T follicular helper cell (primary cell): ENCODE measurements at regions not wholly inside any gene's neighbourhood (a gene's known extent, or its start where the extent isn't known, plus 50 kb on each side); places are given as distances from the start of the nearest gene placed in this dataset.
"Not testable (repeated sequence)": the region's sequence is repeated elsewhere in the genome, so short reads cannot be mapped to it uniquely, and the experiment has no call there.

Source experiments
- DNase-seq: peaks from one replicate; pipeline ENCODE4 v3.0.0-alpha.2; 2020; ENCODE audit warnings: low read depth

DNA sequence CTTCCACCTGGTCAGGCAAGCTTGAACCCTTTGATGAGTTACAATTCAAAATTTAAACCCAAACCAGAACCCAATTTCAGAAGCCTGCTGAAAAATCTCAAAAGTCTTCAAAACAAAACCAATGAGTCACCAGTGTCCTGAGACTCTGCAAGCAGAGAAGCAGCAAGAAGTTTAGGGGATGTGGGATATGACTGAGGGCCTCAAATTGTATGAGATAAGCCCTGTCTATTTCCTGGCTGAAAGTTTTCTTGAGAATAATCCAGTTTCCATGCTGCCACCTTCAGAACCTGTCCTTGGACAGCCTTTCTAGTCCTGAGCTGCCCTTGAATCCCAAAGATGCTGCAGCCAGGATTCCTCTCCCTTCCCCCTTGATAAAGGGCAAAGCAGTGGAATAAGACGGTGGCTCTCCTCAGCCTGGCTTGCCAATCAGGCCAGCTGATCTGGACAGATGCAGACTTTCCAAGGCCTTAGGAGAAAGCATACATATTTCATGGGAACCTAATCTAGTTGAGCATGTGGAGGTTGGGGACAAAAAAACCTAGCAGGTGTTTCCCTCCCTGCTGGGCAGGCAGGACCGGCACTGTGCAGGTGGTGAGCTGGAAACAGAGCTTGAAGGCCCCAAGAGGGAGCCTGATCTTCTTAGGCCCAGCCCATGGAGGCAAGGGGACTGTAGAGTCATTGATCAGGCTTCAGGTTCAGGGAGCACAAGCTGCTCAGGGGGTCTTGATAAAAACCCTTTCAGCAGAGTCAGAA is 278.0 kb upstream of the MGAT5 start:
- DNase-seq, result no peak

DNA sequence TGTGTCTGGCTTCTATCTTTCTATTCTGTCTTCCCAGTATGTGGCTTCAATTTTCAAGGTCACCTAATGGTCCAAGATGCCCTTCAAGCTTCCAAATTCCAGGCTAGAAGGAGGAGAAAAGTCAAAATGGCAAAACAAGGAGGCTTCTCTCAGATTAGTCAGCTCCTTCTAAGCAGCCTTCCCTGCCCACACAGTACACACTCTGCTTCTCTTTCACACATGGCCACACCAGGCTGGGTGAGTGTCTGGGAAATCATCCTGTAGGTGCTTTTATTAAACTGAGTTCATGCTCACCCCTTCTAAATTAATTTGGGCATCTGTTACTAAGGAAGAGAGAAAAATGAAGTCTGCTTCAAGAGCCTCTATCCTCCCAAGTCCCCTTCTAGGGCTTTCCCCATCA is 277.2 kb upstream of the MGAT5 start:
- DNase-seq, result no peak

DNA sequence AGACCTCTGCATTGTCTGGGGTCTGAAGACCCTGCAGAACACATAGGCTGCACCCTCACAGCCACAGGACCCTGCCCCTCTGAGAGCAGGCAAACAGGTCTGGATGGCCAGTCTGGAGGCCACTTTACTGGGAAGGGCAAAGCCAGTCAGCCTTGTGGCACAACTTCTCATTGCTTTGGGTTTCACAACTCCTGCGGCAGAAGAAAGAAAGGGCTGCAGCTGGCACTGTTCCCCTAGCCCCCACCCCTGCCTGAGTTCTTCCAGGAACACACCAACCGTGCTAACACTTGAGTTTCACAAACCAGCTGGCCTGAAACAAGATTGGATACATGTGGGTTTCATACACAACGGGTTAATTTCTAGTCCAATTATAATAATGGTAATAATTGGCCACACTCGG is 276.5 kb upstream of the MGAT5 start:
- no peak for DNase-seq

DNA sequence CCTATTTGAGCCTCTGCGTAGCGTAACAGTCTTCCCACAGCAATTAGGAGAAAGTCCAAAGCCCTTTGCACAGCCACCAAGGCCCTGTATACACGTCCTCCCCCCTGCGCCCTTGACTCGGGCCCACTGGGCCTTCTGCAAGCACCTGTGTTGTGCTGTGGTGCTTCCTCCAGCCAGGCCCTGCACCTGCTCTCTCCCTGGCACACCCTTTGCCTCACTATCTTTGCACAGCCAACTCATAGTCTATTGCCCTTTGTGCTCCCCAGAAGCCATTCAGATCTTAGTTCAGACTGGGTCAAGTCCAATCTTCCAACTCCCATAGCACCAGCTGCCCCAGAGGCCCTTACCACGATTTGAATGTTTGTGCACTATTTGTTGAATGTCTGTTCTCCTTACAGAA is 271.6 kb upstream of the MGAT5 start:
- DNase-seq, result no peak

- no peak for DNase-seq
These were observed 268.3 kb upstream of the MGAT5 start for GRCh38 chr2:133985563-133985962.

DNA sequence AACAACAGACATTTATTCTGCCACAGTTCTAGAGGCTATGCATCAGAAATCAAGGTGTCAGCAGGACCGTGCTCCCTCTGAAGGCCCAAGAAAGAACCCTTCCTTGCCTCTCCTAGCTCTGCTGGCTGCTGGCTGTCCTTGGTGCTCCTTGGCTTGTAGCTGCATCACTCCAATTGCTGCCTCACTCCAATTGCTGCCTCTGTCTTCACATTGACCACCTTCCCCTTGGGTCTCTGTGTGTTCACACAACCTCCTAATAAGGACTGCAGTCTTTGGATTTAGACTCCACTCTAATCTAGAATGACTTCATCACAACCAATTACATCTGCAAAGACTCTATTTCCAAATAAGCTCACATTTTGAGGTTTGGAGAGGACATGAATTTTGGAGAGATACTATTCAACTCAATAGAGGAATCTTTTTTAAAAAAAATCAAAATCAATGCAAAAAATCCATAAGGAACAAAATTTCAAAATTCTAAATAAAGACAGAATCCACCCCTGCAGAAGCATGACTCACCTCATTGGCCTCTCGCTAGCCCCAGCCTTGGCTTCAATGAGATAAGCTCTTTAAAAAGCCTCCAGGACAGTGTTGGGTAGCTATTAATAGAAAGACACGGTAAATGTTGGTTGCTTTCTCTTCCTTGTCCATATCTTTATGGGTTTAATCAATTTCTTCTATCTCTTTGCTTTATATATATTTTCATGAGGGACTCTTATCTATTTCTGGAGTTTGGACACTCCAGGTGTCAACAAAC is 267.6 kb upstream of the MGAT5 start:
- no peak for DNase-seq

DNA sequence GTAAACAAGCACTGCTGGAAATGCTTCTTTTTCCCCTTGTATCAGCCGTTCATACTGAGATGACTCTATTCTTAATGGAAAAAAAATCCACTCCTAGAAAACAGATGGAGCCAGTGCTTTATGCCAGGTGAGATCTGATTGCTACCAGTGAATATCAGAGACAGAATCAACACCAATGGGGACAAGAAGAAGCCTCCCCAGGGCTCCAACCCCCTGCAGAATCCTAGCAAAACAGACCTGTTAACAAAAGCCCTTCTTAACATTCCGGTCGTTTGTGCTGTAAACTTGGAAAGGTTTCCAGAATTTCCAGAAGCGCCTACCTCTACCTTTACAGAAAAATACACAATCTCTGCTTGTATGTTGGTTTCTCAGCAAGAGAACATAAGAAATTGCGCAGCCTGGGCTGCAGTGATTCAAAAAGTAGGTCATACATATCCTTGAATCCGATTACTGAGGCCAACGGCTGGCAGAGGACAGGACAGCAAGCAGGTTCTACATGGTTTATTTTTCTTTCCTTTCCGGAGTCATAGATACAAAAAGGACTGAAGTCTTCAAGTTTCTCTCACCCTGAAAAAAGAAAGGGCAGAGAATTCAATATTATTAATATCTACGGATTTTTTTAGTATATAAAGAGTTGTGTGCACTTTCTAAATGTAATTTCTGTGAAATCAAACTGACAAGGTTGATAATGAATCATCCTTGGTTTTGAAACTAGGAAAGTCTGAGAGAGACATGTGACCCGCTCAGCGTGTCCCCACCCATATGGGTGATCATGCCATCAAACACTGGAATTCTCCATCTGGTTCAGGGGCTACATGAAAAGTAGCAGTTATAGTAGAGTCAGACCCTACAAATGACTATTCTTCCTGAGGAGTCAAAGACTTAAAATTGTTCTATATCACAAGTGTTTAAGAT is 266.7 kb upstream of the MGAT5 start:
- DNase-seq, result no peak

DNA sequence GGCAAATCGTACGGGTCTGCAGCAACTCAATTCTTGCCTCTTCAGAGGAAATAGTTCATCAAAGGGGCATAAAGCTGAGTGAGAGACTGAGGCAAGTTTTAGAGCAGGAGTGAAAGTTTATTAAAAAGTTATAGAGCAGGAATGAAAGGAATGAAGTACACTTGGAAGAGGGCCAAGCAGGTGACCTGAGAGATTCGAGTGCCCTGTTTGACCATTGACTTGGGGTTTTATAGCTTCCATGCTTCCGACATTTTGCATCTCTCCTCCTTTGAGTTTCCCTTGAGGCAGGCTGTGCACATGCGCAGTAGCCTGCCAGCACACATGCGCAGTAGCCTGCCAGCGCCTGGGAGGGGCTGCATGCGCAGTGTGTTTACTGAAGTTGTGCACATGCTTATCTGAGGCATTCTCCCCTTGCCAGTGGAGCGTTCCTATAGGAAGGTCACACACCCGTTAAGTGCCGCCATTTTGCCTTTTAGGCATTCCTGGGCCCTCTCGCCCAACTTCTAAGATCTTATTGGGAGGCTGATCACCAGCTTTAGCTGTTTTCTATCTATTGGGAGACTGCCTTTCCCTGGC is 265.5 kb upstream of the MGAT5 start:
- DNase-seq, result no peak

DNA sequence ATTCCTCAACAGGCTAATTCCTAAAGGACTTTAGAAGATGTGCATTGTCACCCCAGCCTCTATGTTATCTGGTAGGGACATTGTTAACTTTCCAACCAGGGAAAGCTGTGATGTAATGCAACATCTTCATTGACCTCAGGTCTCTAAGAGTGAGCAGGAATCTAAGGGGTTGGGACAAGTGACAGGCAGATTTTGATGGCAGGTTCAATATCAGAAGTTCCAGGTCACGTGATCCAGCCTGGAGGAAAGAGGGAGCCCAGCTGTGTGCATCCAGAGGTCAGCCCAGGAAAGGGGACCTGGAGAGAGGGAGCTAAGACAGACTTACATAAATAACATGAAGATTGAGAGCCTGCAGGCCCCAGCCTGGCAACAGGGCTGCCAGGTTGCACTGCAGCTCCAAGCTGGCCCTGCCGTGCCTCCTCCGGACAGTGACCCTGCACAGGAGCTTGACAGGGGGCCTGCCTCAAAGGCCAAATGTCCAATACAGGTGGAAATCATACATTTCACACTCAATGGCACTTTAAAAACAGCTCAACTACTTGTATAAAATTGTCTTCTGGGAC is 262.2 kb upstream of the MGAT5 start:
- DNase-seq, result no peak

DNA sequence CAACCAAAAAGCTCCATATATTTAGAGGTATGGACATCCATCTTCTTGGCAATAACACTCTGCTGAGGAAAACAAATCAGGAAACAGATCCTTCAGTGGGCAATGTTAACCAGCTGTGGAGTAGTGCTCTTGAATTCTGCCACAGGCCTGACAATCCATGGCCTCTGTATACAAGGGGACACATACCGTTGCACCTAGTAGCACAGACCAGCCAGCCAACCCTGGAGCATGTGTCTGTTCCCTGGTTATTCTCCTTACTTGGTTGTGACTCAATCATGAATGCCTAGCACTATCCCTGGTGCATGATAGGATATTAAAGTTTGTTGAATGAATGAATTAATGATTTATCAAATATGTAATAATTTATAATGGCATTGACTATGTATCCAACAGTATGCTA is 261.4 kb upstream of the MGAT5 start:
- DNase-seq, result no peak

DNA sequence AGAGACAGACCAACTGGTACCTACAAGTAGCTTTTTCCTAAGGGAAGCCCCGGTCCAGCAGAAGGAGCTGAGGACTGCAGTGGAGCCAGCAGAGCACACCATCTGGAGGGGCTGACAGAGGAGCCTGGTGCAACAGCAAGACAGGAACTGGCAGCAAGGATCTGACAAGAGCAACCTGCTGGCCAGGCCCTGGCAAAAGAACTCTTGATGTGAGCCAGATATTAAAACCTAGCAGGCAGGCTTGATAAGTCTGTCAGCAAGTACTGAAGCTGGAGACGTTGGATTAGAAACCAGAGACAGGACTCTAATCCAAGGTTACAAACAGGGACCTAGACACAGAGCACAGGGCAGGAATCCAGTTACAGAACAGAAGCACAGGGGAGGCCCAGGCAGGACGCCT is 260.7 kb upstream of the MGAT5 start:
- no peak for DNase-seq

GRCh38 chr2:133998726-133999125 is 255.1 kb upstream of the MGAT5 start:
- not testable (repeated sequence) for DNase-seq

DNA sequence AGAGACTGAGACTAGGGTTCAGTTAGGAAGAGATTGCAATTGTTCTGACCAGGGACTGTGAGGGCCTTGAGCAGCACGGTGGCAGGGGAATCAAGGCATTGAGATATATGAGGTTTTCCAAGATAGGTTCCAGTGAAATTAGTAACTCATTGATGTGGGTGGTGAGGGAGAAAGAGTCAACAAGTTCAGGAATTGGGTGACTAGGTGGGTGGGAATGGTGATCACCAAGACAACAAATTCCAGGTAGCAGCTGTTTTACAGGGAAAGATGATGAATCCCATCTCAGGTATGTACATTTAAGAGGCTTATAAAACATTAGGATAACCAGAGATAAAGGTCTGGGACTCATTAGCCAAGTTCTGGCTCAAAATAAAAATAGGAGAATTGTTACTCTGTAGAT is 251.5 kb upstream of the MGAT5 start:
- no peak for DNase-seq

DNA sequence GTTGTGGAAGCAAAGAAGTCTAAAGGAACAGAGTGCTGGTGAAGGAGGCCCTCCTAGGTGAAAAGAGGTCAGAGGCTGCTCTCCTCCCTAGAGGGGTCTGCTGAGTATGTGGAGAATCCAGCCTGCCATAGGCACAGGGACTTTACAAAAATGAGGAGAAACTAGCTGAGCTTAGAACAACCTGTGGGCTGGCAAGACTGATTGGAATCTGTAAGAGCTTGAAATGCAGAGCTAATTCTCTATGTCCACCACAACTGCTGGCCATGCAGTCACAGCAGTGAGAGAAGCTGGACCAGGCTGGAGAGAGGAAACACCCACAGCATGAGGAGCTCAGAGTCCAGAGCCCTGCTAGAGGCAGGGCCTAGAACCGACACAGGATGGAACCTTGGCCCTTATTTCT is 251.0 kb upstream of the MGAT5 start:
- DNase-seq, result no peak

DNA sequence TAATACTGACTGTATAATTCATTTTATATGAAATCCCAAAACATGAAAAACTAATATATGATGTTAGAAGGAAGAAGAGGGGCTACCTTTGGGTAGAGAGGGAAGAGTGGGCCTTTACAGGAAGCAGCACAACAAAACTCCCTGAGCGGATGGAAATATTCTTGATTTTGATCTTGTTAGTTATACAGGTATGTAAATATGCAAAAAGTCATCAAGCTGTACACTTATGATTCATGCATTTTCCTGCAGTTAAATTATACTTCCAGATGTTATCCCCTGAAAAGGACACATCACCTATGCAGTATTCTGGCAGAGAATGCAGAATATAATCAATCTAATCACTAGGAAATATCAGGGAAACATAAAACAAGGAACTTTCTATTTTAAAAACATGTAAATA is 249.4 kb upstream of the MGAT5 start:
- no peak for DNase-seq

DNA sequence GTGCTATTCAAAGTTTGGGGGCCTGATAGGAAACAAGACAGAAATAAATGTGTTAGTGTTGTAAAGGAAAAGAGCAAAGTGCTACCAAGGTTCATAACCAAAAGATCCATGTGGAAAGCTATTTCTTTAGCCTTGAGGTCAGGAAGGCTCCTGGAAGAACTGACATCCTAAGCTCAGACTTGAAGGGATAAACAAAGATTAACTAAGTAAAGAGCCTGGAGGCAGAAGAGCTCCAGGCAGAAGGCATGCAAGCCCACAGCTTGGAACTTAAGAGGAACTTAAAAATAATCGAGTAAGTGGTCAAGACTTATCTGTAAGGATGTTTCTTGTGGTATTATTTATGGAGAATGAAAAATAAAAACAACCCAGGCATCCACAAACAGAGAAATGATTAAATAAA is 245.0 kb upstream of the MGAT5 start:
- DNase-seq, result no peak

GRCh38 chr2:134009440-134009839 is 244.4 kb upstream of the MGAT5 start:
- DNase-seq, result no peak

GRCh38 chr2:134009906-134010305 is 244.0 kb upstream of the MGAT5 start:
- not testable (repeated sequence) for DNase-seq

GRCh38 chr2:134011936-134012586 is 241.8 kb upstream of the MGAT5 start:
- no peak for DNase-seq

DNA sequence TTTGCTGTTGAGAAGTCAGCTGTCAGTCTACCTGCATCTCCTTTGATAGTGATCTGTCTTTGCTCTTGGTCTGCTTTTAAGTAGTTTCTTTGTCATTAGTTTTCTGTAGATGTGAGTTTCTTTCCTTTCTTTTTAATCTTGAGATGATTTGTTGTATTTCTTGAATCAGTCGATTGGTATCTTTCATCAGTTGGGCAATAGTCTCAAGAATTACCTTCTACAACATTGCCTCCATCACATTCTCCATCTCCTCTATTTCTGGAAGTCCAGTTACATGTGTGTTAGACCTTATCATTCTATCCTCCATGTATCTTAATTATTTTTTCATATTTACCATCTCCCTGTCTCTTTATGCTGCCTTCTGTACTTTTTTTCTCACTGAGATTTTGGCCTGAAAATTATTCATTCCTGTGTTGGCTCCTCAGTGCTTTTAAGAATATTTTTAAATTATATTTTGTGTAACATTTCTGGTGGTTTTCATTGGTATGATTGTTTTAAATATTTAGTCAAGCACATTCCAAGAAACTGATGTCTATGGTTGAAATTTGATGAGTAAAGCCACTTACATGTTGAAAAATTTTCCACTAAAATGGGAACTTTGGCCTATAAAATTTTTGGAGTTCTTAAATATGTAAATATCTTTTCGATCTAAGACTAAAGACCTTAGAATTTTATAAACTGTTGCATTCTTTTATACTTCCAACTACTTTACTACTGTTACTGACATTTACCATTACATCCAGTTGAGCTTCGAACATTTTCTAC is 239.5 kb upstream of the MGAT5 start:
- no peak for DNase-seq

DNA sequence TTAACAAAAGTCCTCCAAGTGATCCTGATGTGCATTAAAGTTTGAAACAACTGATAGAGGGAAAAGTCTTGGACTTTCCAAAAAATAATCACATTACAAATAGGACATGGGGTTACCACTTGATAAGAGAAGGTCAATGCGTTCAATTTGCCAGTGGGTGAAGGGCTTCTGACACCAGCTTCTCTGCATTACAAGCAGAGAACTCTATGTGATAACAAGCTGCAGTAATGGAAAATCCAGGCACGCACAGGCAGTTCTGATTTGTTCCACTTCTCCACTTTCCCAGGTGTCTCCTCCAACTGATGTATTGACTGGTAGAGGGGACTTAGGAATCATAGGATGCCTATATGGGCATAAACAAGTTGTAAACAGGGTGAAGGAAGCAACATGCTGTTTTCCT is 234.0 kb upstream of the MGAT5 start:
- DNase-seq, result no peak
